Endothelial cell of umbilical vein (primary cell): ENCODE measurements at regions not wholly inside any gene's neighbourhood (a gene's known extent, or its start where the extent isn't known, plus 50 kb on each side); places are given as distances from the start of the nearest gene placed in this dataset.

Experiments used
- BruUV-seq: library from RNA; stranded (reverse); fragments of 400-500 nt; replicated peaks from 2 replicates; lab custom pipeline; 2021; lab: Mats Ljungman, UMichigan
- CTCF ChIA-PET: fragments of 300-600, 350-600 bp; sonication (Branson Sonifier 250); formaldehyde crosslinking; loops from one replicate; lab custom pipeline; 2021; ENCODE audit warnings: antibody characterized with exemption, inconsistent platforms; lab: Charles Lee
- POLR2A ChIA-PET: fragments of 300-600, 350-600 bp; sonication (Branson Sonifier 250); formaldehyde crosslinking; loops from one replicate; lab custom pipeline; 2021; ENCODE audit warnings: antibody characterized with exemption, inconsistent platforms; lab: Charles Lee
- DNase-seq: peaks from one replicate; pipeline ENCODE4 v3.0.0-alpha.2; 2011; ENCODE audit warnings: low read depth, low spot score
- FAIRE-seq: peaks from 2 replicates; lab custom pipeline; 2011; peaks lifted over from hg19 to GRCh38; lab: Jason Lieb, UNC
- H2AFZ ChIP-seq: 2 replicates; pipeline ENCODE4 v1.6.0; 2012; ENCODE audit warnings: low read depth, low read length, control low read depth, inconsistent platforms
- H3K27ac ChIP-seq: 2 replicates; pipeline ENCODE4 v1.5.1; 2011; ENCODE audit warnings: low read depth, mild to moderate bottlenecking, control low read depth, low read length, moderate library complexity; ENCODE audit not compliant: insufficient read depth
- H3K27me3 ChIP-seq, 2 experiments: 2 replicates each; pipeline versions ENCODE4 v1.6.0 to v1.6.1; 2011; ENCODE audit warnings: low read length in 2 of 2, mixed read lengths in 1 of 2; ENCODE audit not compliant: control insufficient read depth in 2 of 2, insufficient read depth in 2 of 2
- H3K36me3 ChIP-seq, 2 experiments: 2 replicates in 1 of 2; 3 replicates in 1 of 2; pipeline ENCODE4 v1.5.1; 2011; ENCODE audit warnings: low read length in 2 of 2, mild to moderate bottlenecking in 1 of 2, moderate library complexity in 1 of 2; ENCODE audit not compliant: control insufficient read depth in 2 of 2, insufficient read depth in 2 of 2; ENCODE audit errors: extremely low read depth in 1 of 2
- H3K4me1 ChIP-seq: 3 replicates; pipeline ENCODE4 v1.5.1; 2011; ENCODE audit warnings: mild to moderate bottlenecking, low read length; ENCODE audit not compliant: control insufficient read depth, insufficient read depth; ENCODE audit errors: extremely low read depth
- H3K4me2 ChIP-seq: 2 replicates; pipeline ENCODE4 v1.6.1; 2011; ENCODE audit warnings: low read length, control low read depth, mixed read lengths; ENCODE audit not compliant: insufficient read depth
- H3K4me3 ChIP-seq, 3 experiments: fragments of 200-600 bp in 1 of 3; sonication (generic), shearing (Covaris generic) in 1 of 3; replicated peaks in 1 of 3; 2 replicates each; pipeline ENCODE4 v1.5.1; 2011 to 2016; ENCODE audit warnings: control low read depth in 3 of 3, low read length in 3 of 3, mild to moderate bottlenecking in 2 of 3, inconsistent platforms in 1 of 3, low read depth in 1 of 3, moderate library complexity in 1 of 3; ENCODE audit not compliant: insufficient read depth in 1 of 3
- H3K79me2 ChIP-seq: 2 replicates; pipeline ENCODE4 v1.6.0; 2012; ENCODE audit warnings: low read length, inconsistent platforms; ENCODE audit not compliant: control insufficient read depth, insufficient read depth
- H3K9ac ChIP-seq: replicated peaks from 2 replicates; pipeline ENCODE3; 2011; ENCODE audit warnings: low read length, control low read depth; ENCODE audit not compliant: insufficient read depth; ENCODE audit errors: extremely low read depth
- H3K9me1 ChIP-seq: replicated peaks from 3 replicates; pipeline ENCODE4 v1.6.0; 2011; ENCODE audit warnings: mild to moderate bottlenecking, low read length; ENCODE audit not compliant: control insufficient read depth, insufficient read depth; ENCODE audit errors: extremely low read depth
- H3K9me3 ChIP-seq: replicated peaks from 2 replicates; pipeline ENCODE4 v1.5.1; 2012; ENCODE audit warnings: low read length, inconsistent platforms; ENCODE audit not compliant: control insufficient read depth, insufficient read depth
- H4K20me1 ChIP-seq: replicated peaks from 2 replicates; pipeline ENCODE3; 2011; ENCODE audit warnings: mild to moderate bottlenecking, low read length; ENCODE audit not compliant: control insufficient read depth, insufficient read depth; ENCODE audit errors: extremely low read depth
- CTCF ChIP-seq, 2 donors: IDR thresholded peaks; 1 replicate in 1 of 2; 2 replicates in 1 of 2; pipeline ENCODE4 v1.5.1; 2011; ENCODE audit warnings: low read length in 2 of 2, mild to moderate bottlenecking in 2 of 2, moderate library complexity in 2 of 2, control low read depth in 1 of 2, inconsistent platforms in 1 of 2, low read depth in 1 of 2; ENCODE audit not compliant: insufficient read depth in 1 of 2; ENCODE audit errors: extremely low read depth in 1 of 2
- EZH2 ChIP-seq: IDR thresholded peaks from 2 replicates; pipeline ENCODE4 v1.6.1; 2012; ENCODE audit warnings: borderline replicate concordance, low read depth, mild to moderate bottlenecking, moderate library complexity, low read length, inconsistent platforms; ENCODE audit not compliant: severe bottlenecking
- FOS ChIP-seq: IDR thresholded peaks from 2 replicates; pipeline ENCODE4 v1.6.1; 2011; ENCODE audit warnings: mild to moderate bottlenecking, low read length, moderate library complexity, borderline replicate concordance; ENCODE audit not compliant: insufficient read depth
- GATA2 ChIP-seq: IDR thresholded peaks from 2 replicates; pipeline ENCODE4 v1.7.0; 2011; ENCODE audit warnings: low read depth, mild to moderate bottlenecking, moderate library complexity, mixed read lengths, low read length; ENCODE audit not compliant: insufficient read length, insufficient read depth
- JUN ChIP-seq: IDR thresholded peaks from 2 replicates; pipeline ENCODE4 v1.6.1; 2011; ENCODE audit warnings: borderline replicate concordance, low read depth; ENCODE audit not compliant: insufficient read length, insufficient read depth
- MAX ChIP-seq: IDR thresholded peaks from 2 replicates; pipeline ENCODE4 v1.6.1; 2011; ENCODE audit not compliant: insufficient read depth, insufficient read length
- MYC ChIP-seq: IDR thresholded peaks from one replicate; pipeline ENCODE4 v1.6.1; 2011; ENCODE audit warnings: mild to moderate bottlenecking, low read depth, low read length
- POLR2A ChIP-seq: IDR thresholded peaks from 2 replicates; pipeline ENCODE4 v1.6.1; 2012; ENCODE audit warnings: low read depth, mild to moderate bottlenecking, control low read depth, low read length
- POLR2AphosphoS5 ChIP-seq: IDR thresholded peaks from 2 replicates; pipeline ENCODE4 v1.6.1; 2012; ENCODE audit warnings: low read depth, mild to moderate bottlenecking, control low read depth, low read length, moderate library complexity; ENCODE audit not compliant: insufficient read depth
- dilution Hi-C: fragments of 300-500 bp; cut with MboI; formaldehyde crosslinking; loops from one replicate; pipeline ENCODE4 v1.15.0; 2019; ENCODE audit warnings: low sequenced_read_pairs; ENCODE audit not compliant: extremely low pct_ligation_motif_present
- intact Hi-C: fragments of 100-400 bp; cut with micrococcal nuclease; formaldehyde crosslinking; loops from one replicate; pipeline ENCODE4 v1.10.0; 2022

- no peaks in the 10 kb centered on the region for H3K9me1 ChIP-seq
- H3K79me2 ChIP-seq: no peaks in the 10 kb centered on the region
- H3K36me3 ChIP-seq: no peaks in the 10 kb centered on the region
- TF ChIP-seq CTCF (IDR thresholded peaks at IDR 0.05; ENCODE audit: extremely low read depth in 1 of 2, insufficient read depth in 1 of 2, low read depth in 1 of 2, low read length in 2 of 2): no peak
- no peak for TF ChIP-seq GATA2
- no peak for TF ChIP-seq EZH2
- no peak for TF ChIP-seq POLR2A
- TF ChIP-seq MYC: no peak
- TF ChIP-seq POLR2AphosphoS5: no peak
- no peak for TF ChIP-seq JUN
- no peak for TF ChIP-seq FOS
- TF ChIP-seq MAX: no peak
- H3K4me3 ChIP-seq: no peak overlapping the region
- H3K4me1 ChIP-seq: no peaks in the 10 kb centered on the region
- no peak overlapping the region for H2AFZ ChIP-seq
- H4K20me1 ChIP-seq: no peaks in the 10 kb centered on the region
- H3K9ac ChIP-seq: no peak overlapping the region
- DNase-seq (no peak), FAIRE-seq (no peak)
- H3K27me3 ChIP-seq: no peaks in the 10 kb centered on the region
- no TSS peak for BruUV-seq
- H3K27ac ChIP-seq: no peak overlapping the region
- H3K9me3 ChIP-seq: no peaks in the 10 kb centered on the region
- intact Hi-C loops (no loop called here), dilution Hi-C loops (no loop called here)
- ChIA-PET CTCF (no interaction called here), POLR2A (no interaction called here)
- H3K4me2 ChIP-seq: no peak overlapping the region
These were observed 68.2 kb upstream of the SAMSN1 start for GRCh38 chr21:14614287-14614686.
